Activated CD4-positive, alpha-beta memory T cell treated with anti-CD3 and anti-CD28 coated beads for 36 hours (primary cell): ENCODE measurements at regions not wholly inside any gene's neighbourhood (a gene's known extent, or its start where the extent isn't known, plus 50 kb on each side); places are given as distances from the start of the nearest gene placed in this dataset.
"Not testable (repeated sequence)": the region's sequence is repeated elsewhere in the genome, so short reads cannot be mapped to it uniquely, and the experiment has no call there.

Source experiments
- CTCF ChIA-PET: fragments of 350-600 bp; sonication (Branson Sonifier 250); formaldehyde crosslinking; loops from one replicate; lab custom pipeline; 2021; ENCODE audit warnings: antibody characterized with exemption, inconsistent platforms; lab: Charles Lee
- POLR2A ChIA-PET: fragments of 350-600 bp; sonication (Branson Sonifier 250); formaldehyde crosslinking; loops from one replicate; lab custom pipeline; 2021; ENCODE audit warnings: antibody characterized with exemption; lab: Charles Lee
- DNase-seq: peaks from one replicate; pipeline ENCODE4 v3.0.0-alpha.2; 2020
- H3K27ac Mint-ChIP-seq: one replicate; pipeline ENCODE4 v1.8.0; 2021; ENCODE audit warnings: mixed read lengths
- H3K27me3 Mint-ChIP-seq: one replicate; pipeline ENCODE4 v1.8.0; 2021; ENCODE audit warnings: mixed read lengths
- H3K36me3 Mint-ChIP-seq: one replicate; pipeline ENCODE4 v1.8.0; 2021; ENCODE audit warnings: mixed read lengths
- H3K4me1 Mint-ChIP-seq: one replicate; pipeline ENCODE4 v1.8.0; 2021; ENCODE audit warnings: low read depth, mixed read lengths
- H3K4me3 Mint-ChIP-seq: one replicate; pipeline ENCODE4 v1.8.0; 2021; ENCODE audit warnings: mild to moderate bottlenecking, mixed read lengths
- H3K9me3 Mint-ChIP-seq: one replicate; pipeline ENCODE4 v1.8.0; 2021; ENCODE audit warnings: mixed read lengths
- intact Hi-C: fragments of 100-400 bp; cut with micrococcal nuclease; formaldehyde crosslinking; loops from one replicate; pipeline ENCODE4 v1.15.1; 2023

DNA sequence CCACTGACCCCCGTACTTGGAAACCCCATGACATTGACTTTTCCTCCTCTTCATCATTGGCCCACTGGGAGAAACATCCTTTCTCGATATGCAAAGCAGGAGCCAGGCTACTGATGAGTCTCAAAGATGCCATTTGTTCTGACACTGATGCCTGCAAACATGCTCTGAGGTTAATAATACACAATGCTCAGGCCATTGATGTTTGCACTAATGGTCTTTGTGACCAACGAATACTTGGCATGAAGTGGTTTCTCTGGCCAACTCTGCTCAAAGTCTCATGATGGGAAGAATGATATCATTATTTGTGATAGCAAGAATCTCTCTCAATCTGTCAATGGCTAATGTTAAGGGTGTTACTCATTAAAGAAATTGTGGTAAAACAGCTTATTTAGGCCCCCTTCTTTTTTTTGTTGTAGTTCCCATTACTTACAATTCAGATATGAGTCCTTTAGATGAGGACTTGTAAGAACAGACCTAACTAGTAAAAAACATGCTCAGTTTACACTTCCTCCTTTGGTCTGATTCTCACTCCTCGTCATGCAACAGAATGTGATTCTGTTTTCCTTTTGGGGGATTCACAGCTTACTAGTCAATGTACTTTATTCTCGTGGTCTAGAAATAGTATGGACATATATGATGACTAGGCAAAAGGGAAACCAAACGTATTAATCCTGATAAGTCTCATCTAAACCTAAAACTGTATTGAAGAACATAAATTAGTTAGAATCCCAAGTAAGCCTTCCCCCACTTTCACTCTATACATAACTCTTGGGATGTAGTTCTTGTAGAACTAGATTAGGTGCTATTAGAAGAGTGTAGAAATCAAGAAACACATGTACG is 488.8 kb upstream of the DPPA4 start:
- Mint-ChIP-seq H3K27ac (no peak overlapping the region), H3K4me1 (no peaks in the 10 kb centered on the region), H3K36me3 (no peaks in the 10 kb centered on the region), H3K27me3 (no peaks in the 10 kb centered on the region), H3K4me3 (no peak overlapping the region), H3K9me3 (no peaks in the 10 kb centered on the region)
- no peak for DNase-seq
- CTCF ChIA-PET, result no interaction called here
- POLR2A ChIA-PET, result no interaction called here
- intact Hi-C loops, result no loop called here

DNA sequence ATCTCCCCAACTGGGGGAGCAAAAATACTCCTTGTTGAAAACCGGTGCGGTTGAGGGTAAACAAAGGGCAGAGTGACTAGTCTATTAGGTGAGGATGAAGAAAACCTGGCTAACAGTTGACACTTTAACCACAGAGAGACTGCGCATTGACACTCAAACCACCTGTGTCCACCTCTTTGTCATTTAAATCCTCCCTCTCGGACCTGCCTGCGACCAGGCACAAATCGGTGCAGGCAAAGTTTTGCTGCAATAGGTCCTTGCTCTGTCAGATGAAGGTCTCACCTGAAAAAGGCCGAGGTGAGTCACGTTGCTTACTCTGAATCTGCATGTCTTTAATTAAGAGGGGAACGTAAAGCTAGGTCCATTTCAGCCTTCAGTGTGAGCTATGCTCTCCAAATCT is 494.1 kb upstream of the DPPA4 start:
- ChIA-PET POLR2A (no interaction called here), CTCF (no interaction called here)
- Mint-ChIP-seq H3K36me3 (no peaks in the 10 kb centered on the region), H3K27ac (no peak overlapping the region), H3K4me3 (no peak overlapping the region), H3K4me1 (no peaks in the 10 kb centered on the region), H3K9me3 (no peaks in the 10 kb centered on the region), H3K27me3 (no peaks in the 10 kb centered on the region)
- intact Hi-C loops, result no loop called here
- no peak for DNase-seq

GRCh38 chr3:109835958-109836357 is 498.6 kb upstream of the DPPA4 start:
- H3K9me3 Mint-ChIP-seq, result no peaks in the 10 kb centered on the region
- intact Hi-C loops, result no loop called here
- ChIA-PET POLR2A (no interaction called here), CTCF (no interaction called here)
- DNase-seq, result no peak
- no peak overlapping the region for H3K4me3 Mint-ChIP-seq
- no peaks in the 10 kb centered on the region for H3K27me3 Mint-ChIP-seq
- no peak overlapping the region for H3K27ac Mint-ChIP-seq
- H3K4me1 Mint-ChIP-seq, result no peaks in the 10 kb centered on the region
- H3K36me3 Mint-ChIP-seq, result no peaks in the 10 kb centered on the region

DNA sequence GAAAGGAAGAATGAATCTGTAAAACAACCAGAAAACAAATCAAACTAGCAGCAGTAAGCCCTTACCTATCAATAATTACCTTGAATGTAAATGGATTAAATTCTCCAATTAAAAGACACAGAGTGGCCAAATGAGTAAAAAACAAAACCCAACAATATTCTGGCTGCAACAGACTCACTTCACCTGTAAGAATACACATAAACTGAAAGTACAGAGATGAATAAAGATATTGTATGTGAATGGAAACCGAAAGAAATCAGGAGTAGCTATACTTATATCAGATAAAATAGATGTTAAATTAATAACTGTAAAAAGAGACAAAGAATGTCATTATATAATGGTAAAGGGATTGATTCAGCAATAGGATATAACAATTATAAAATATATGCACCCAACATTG is 514.5 kb upstream of the DPPA4 start:
- Mint-ChIP-seq H3K36me3 (peaks cover 17% of the 10 kb centered on the region), H3K4me1 (peaks cover 10% of the 10 kb centered on the region), H3K27ac (no peak overlapping the region), H3K9me3 (peaks cover 32% of the 10 kb centered on the region), H3K27me3 (no peaks in the 10 kb centered on the region), H3K4me3 (no peak overlapping the region)
- ChIA-PET POLR2A (no interaction called here), CTCF (no interaction called here)
- intact Hi-C loops, result loop anchor here (1.0 to 5.0 kb wide), 2 partner anchors 45 to 220 kb away; no protein-coding TSS in a partner anchor
- DNase-seq, result no peak

DNA sequence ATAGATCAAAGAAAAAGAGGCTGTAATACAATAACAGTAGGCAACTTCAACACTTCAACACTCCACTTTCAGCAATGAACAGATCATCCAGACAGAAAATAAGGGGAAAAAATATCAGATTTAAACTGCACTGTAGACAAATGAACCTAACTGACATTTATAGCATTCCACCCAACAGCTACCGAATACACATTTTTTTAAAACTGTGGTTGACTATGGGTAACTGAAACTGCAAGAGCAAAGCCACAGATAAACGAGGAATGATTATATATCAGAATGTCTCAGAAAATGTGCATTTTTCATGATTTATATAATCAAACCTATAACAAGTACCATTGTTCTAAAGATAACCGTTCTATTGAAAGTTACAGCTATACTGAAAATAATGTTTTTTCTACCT is 514.9 kb upstream of the DPPA4 start:
- Mint-ChIP-seq H3K9me3 (peaks cover 32% of the 10 kb centered on the region), H3K4me3 (no peak overlapping the region), H3K4me1 (peaks cover 10% of the 10 kb centered on the region), H3K36me3 (peaks cover 17% of the 10 kb centered on the region), H3K27me3 (no peaks in the 10 kb centered on the region), H3K27ac (no peak overlapping the region)
- POLR2A ChIA-PET, result no interaction called here
- CTCF ChIA-PET, result no interaction called here
- intact Hi-C loops, result loop anchor here (1.0 to 5.0 kb wide), 2 partner anchors 45 to 220 kb away; no protein-coding TSS in a partner anchor
- no peak for DNase-seq

DNA sequence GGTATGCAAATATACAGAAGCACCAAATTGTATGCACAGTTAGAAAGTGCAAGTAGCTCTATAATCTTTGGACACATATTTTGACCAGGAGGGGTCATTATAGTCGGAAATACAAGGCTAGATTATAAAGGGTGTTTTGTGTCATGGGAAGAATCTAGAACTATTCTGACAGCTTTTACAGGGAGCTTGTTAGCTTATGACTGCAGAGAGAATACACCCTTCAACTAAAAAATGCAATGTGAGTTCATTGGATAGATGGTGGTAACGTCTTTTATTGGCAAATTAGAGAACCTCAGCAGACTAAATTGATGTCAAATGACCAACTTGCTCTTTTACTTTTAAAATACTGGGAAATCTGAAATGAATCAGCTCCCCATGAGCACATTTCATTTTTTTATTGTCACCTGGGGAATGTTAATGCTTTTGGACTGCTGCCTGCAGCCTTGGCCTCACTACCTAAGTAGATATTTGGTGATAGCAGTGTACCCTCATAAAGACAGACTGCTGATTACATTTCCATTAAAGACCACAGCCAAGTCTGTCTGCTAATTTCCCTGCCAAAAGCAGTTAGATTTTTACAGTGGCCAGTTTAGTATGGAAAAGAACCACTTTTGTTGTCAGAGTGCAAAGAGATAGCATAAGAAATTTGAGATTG is 515.9 kb upstream of the DPPA4 start:
- intact Hi-C loops, result loop anchor here (5.0 kb wide), 1 partner anchor 219 kb away; no protein-coding TSS in a partner anchor
- Mint-ChIP-seq H3K4me3 (no peak overlapping the region), H3K27me3 (no peaks in the 10 kb centered on the region), H3K4me1 (peaks cover 10% of the 10 kb centered on the region), H3K27ac (no peak overlapping the region), H3K9me3 (peaks cover 27% of the 10 kb centered on the region), H3K36me3 (peaks cover 12% of the 10 kb centered on the region)
- DNase-seq, result no peak
- ChIA-PET POLR2A (no interaction called here), CTCF (no interaction called here)

DNA sequence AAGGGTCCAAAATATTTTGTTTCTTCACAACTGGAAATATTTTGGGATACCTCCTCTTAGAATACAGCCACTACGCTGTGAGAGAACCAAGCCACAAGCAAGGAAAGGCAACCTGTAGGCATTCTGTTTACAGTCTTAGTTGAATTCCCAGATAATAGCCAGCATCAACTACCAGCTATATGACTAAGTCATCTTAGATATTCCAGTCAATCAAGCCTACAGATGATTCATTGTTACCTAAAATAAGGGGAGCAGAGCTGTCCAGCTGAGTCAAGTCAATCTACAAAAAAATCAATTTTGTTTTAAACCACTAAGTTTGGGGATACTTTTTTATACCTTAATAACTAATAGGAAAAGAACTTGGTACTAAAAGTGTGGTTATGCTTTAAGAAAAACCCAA is 526.4 kb upstream of the DPPA4 start:
- CTCF ChIA-PET, result no interaction called here
- H3K4me1 Mint-ChIP-seq, result no peaks in the 10 kb centered on the region

GRCh38 chr3:109864452-109864851 is 527.1 kb upstream of the DPPA4 start:
- Mint-ChIP-seq H3K4me3 (no peak overlapping the region), H3K27ac (no peak overlapping the region), H3K27me3 (no peaks in the 10 kb centered on the region), H3K4me1 (no peaks in the 10 kb centered on the region), H3K9me3 (no peaks in the 10 kb centered on the region), H3K36me3 (peaks cover 1% of the 10 kb centered on the region)
- intact Hi-C loops, result no loop called here
- ChIA-PET POLR2A (no interaction called here), CTCF (no interaction called here)
- DNase-seq, result no peak

More for the DNA sequence above, 526.4 kb upstream of the DPPA4 start:
- no peak for DNase-seq
- intact Hi-C loops, result no loop called here
- Mint-ChIP-seq H3K36me3 (peaks cover 1% of the 10 kb centered on the region), H3K4me3 (no peak overlapping the region), H3K27me3 (no peaks in the 10 kb centered on the region), H3K9me3 (no peaks in the 10 kb centered on the region), H3K27ac (no peak overlapping the region)
- POLR2A ChIA-PET, result no interaction called here

GRCh38 chr3:109869586-109869985 is 532.2 kb upstream of the DPPA4 start:
- Mint-ChIP-seq H3K36me3 (no peaks in the 10 kb centered on the region), H3K27me3 (no peaks in the 10 kb centered on the region), H3K4me1 (no peaks in the 10 kb centered on the region), H3K27ac (no peak overlapping the region), H3K4me3 (no peak overlapping the region), H3K9me3 (no peaks in the 10 kb centered on the region)
- POLR2A ChIA-PET, result interaction anchor here (0.6 kb wide), 1 partner anchor 293 kb away, joined by 4 read pairs; no protein-coding TSS in a partner anchor
- no peak for DNase-seq
- intact Hi-C loops, result no loop called here
- CTCF ChIA-PET, result no interaction called here

DNA sequence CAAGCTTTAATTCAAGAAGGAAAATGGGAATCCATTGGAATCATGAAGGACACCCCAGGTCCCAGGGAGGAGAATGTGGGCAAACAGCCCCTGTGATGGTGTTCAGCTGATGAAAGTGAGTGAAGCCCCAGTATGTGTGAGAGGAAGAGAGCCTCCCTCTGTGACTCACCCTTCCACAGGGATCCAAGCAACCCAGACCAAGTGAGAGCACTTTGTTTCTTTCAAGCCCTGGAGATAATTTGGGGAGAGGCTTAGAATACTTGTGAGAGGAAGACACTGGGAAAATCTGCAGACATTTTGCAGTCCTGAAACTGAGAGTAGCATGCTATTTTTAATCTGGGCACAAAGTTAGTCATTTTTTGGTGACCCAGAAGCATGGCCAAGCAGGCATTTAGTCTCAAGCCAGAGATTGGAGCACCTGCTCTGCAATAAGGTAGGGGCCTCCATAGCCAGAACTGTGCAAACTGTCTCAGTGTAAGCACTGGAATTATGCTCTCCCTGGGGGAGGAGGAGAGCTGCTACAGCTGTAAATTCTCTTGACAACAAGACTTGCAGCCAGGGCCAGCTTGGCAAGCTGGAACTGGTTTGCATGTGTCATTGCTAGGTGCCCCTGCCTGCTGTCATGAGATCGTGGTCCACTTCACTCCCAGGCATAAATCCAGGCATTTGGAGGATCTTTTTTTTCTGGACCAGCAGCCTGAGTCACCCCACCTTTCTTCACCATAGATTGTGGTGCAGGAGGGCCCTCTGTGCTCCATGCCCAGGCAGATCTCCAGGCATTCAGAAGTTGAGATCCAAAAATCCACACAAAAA is 537.8 kb upstream of the DPPA4 start:
- Mint-ChIP-seq H3K4me1 (no peaks in the 10 kb centered on the region), H3K4me3 (no peak overlapping the region), H3K27ac (no peak overlapping the region), H3K36me3 (no peaks in the 10 kb centered on the region), H3K9me3 (no peaks in the 10 kb centered on the region), H3K27me3 (no peaks in the 10 kb centered on the region)
- DNase-seq, result no peak
- intact Hi-C loops, result no loop called here
- POLR2A ChIA-PET, result no interaction called here
- CTCF ChIA-PET, result no interaction called here

DNA sequence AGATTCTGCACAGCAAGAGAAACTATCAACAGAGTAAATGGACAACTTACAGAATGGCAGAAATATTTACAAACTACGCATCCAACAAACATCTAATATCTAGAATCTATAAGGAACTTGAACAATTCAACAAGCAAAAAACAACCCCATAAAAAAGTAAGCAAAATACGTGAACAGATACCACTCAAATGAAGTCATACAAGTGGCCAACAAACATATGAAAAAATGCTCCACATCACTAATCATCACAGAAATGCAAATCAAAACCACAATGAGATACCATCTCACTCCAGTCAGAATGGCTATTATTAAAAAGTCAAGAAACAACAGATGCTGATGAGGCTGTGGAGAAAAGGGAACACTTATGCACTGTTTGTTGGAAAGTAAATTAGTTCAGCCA is 540.3 kb upstream of the DPPA4 start:
- POLR2A ChIA-PET, H3K27ac Mint-ChIP-seq, CTCF ChIA-PET, H3K4me3 Mint-ChIP-seq, intact Hi-C loops, H3K27me3 Mint-ChIP-seq, DNase-seq, H3K9me3 Mint-ChIP-seq, H3K4me1 Mint-ChIP-seq, H3K36me3 Mint-ChIP-seq: not testable (repeated sequence)

DNA sequence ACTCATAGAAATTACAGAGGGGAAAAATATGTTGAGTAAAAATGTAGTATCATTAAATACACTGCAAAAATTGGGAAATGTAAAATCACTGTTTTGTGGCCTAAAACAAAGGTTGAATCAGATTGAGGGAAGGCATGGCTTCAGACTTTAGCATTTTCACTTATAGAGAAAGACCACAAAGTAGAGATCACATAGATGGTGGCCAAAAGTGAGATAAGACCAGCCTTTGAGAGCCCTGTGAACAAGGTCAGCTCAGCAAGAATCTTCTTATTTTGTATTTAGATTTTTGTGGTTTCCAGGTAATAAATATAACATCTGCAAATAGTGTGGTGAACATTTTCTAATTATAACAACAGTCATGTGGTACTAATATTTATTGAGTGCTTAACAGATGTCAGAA is 544.8 kb upstream of the DPPA4 start:
- intact Hi-C loops, result no loop called here

More for the DNA sequence above, 544.8 kb upstream of the DPPA4 start:
- Mint-ChIP-seq H3K9me3 (peaks cover 15% of the 10 kb centered on the region), H3K4me1 (no peaks in the 10 kb centered on the region), H3K36me3 (peaks cover 3% of the 10 kb centered on the region), H3K27me3 (no peaks in the 10 kb centered on the region), H3K27ac (no peak overlapping the region), H3K4me3 (no peak overlapping the region)
- CTCF ChIA-PET, result no interaction called here
- POLR2A ChIA-PET, result no interaction called here
- DNase-seq, result no peak
